ENCODE measurements at regions not wholly inside any gene's neighbourhood (a gene's known extent, or its start where the extent isn't known, plus 50 kb on each side); places are given as distances from the start of the nearest gene placed in this dataset.

DNA sequence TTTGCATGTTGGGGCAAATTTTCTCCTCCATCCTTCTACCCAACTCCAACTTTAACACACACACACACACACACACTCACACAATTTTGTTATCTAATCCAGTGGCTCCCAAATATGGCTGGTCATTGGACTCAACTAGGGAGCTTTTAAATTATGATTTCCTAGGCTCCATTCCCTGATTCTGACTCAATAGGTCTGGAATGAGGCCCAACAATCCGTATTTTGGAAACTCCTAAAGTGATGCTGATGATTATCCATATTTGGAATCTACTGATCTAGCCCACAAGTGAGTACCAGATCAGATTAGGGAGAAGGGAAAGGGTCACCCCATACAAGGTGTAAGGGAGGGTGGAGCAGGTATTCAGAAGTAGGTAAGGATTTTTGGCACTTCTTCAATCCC is 309.7 kb downstream of the TLE1 start:
- peaks cover 50% of the 10 kb centered on the region for H3K4me1 Mint-ChIP-seq
- TF ChIP-seq, protein P1, sequence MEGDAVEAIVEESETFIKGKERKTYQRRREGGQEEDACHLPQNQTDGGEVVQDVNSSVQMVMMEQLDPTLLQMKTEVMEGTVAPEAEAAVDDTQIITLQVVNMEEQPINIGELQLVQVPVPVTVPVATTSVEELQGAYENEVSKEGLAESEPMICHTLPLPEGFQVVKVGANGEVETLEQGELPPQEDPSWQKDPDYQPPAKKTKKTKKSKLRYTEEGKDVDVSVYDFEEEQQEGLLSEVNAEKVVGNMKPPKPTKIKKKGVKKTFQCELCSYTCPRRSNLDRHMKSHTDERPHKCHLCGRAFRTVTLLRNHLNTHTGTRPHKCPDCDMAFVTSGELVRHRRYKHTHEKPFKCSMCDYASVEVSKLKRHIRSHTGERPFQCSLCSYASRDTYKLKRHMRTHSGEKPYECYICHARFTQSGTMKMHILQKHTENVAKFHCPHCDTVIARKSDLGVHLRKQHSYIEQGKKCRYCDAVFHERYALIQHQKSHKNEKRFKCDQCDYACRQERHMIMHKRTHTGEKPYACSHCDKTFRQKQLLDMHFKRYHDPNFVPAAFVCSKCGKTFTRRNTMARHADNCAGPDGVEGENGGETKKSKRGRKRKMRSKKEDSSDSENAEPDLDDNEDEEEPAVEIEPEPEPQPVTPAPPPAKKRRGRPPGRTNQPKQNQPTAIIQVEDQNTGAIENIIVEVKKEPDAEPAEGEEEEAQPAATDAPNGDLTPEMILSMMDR (IDR thresholded peaks at IDR 0.05; ENCODE audit: unreplicated experiment in 3 of 3) = no peak
- peaks cover 8% of the 10 kb centered on the region for H3K27me3 Mint-ChIP-seq (ENCODE audit: low read depth)
- H3K9me3 Mint-ChIP-seq = no peaks in the 10 kb centered on the region
- H3K4me3 Mint-ChIP-seq = no peak overlapping the region
- H3K36me3 Mint-ChIP-seq (ENCODE audit: low read depth) = no peaks in the 10 kb centered on the region
- H3K27ac Mint-ChIP-seq = no peak overlapping the region

DNA sequence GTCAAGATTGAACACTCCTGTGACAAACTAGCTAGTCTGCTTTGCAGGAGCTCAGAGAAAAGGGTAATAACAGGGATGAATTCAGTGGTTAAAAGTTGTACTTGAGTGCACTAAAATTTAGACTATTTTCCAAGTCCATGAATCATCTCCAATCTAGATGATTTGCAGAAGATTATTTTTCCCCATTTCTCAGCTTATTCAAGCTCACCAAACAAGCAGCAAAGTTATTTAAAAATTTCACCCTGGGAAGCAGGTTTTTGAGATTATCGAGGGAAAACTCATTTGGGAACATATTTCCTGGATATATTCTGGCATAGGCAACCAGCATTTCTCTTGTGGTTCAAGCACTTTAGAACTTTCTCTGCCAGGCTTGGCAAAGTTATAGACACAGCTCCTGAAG is 311.4 kb downstream of the TLE1 start:
- no peaks in the 10 kb centered on the region for H3K36me3 Mint-ChIP-seq (ENCODE audit: low read depth)
- TF ChIP-seq, protein P1 (IDR thresholded peaks at IDR 0.05; ENCODE audit: unreplicated experiment in 3 of 3) = no peak
- H3K4me3 Mint-ChIP-seq = no peak overlapping the region
- H3K4me1 Mint-ChIP-seq = peaks cover 54% of the 10 kb centered on the region
- H3K9me3 Mint-ChIP-seq = no peaks in the 10 kb centered on the region
- peaks cover 12% of the 10 kb centered on the region for H3K27me3 Mint-ChIP-seq (ENCODE audit: low read depth)
- H3K27ac Mint-ChIP-seq = peak overlapping the region in 1 of 3 experiments; percentile 24

GRCh38 chr9:81377320-81377719 is 312.0 kb downstream of the TLE1 start:
- TF ChIP-seq, protein P1 (IDR thresholded peaks at IDR 0.05; ENCODE audit: unreplicated experiment in 3 of 3) = no peak
- H3K27ac Mint-ChIP-seq = peak overlapping the region in 2 of 3 experiments; percentile 3 to 24

DNA sequence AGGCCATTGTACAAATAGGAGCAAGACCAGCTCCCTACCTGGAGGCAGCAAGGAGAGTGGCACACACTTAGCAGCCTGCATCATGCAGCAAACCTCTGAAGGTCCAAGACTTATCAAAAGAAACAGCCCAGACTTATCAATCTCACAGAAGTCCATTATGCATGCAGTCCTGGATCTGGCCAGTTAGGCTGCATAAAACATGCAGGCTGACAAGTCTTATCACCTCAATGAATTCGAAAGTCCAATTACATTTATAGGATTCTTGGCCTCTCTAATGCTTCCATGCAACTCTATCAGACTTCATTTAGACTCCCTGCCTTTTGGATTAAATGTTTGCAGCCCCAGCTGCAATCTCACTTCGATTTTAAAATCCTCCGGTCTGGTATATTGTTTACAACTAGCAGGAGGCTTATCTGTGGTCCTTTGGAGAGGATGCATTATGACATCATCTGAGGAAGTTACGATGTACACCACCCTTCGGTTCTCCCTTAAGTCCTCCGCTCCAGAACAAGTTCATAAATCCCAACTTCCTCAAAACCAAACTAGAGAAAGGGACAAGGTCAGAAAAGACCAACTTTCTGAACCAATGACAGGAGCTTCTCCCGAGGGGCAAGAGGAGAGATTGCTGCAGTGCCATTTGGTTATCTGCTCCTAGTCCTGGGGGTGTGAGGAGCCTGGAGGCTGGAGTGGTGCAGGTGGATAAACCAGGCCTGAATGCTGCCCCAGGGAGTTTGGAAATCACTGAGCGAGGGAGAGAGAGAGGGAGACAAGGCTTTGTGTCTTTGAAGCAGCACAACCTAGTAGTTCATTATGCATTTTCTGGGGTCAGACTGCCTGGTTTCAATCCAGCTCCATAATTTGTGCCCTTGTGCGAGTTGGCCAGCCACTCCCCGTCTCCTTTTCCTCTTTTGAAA is 313.9 kb downstream of the TLE1 start:
- Mint-ChIP-seq H3K4me1 (peaks cover 58% of the 10 kb centered on the region), H3K4me3 (no peak overlapping the region), H3K27me3 (ENCODE audit: low read depth) (peaks cover 12% of the 10 kb centered on the region), H3K9me3 (no peaks in the 10 kb centered on the region), H3K27ac (peak overlapping the region in 2 of 3 experiments; percentile 50 to 71), H3K36me3 (ENCODE audit: low read depth) (no peaks in the 10 kb centered on the region)
- TF ChIP-seq, protein P1 (IDR thresholded peaks at IDR 0.05; ENCODE audit: unreplicated experiment in 3 of 3) = no peak

More at GRCh38 chr9:81377320-81377719, 312.0 kb downstream of the TLE1 start:
- Mint-ChIP-seq H3K4me1 (peaks cover 60% of the 10 kb centered on the region), H3K4me3 (no peak overlapping the region), H3K9me3 (no peaks in the 10 kb centered on the region), H3K27me3 (ENCODE audit: low read depth) (peaks cover 12% of the 10 kb centered on the region), H3K36me3 (ENCODE audit: low read depth) (no peaks in the 10 kb centered on the region)

DNA sequence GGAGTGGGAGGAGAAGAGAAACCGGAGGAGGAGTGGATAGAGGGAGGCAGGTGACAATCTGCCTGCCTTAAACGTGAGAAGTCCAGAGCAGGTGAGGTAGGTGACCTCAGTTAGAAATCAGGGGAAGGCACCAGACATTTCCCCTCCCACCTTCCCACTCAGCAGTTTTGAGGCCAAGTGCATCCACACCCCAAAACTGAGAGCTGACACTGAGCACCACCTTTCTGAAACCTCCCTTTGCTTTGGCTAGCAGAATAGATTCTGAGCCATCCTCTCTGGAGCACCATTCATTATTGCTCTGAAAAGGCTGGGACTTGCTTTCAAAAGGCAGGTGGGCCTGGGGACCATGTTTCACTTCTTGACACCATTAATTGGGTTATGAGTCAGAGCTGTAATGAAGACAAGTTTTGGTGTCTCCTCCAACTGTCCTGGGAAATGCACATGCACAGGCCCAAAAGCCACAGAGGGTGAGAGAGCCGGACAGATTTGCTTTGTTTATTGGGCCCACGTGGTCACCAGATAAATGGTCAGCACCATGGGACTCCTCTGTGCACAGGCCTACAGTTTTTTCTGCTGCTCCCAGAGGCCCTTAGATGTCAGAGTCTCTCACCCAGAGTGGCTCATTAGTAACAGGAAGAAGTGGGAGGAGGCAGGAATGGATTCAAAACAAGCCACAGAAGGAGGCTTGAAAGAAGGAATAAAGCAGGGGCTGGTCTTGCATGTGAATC is 314.7 kb downstream of the TLE1 start:
- peak overlapping the region in 2 of 3 experiments; percentile 56 to 71 for H3K27ac Mint-ChIP-seq
- peaks cover 12% of the 10 kb centered on the region for H3K27me3 Mint-ChIP-seq (ENCODE audit: low read depth)
- H3K4me3 Mint-ChIP-seq = peak overlapping the region in 1 of 3 experiments; percentile 5
- no peaks in the 10 kb centered on the region for H3K36me3 Mint-ChIP-seq (ENCODE audit: low read depth)
- H3K9me3 Mint-ChIP-seq = no peaks in the 10 kb centered on the region
- H3K4me1 Mint-ChIP-seq = peaks cover 58% of the 10 kb centered on the region
- TF ChIP-seq, protein P1 (IDR thresholded peaks at IDR 0.05; ENCODE audit: unreplicated experiment in 3 of 3) = no peak
